ENCODE measurements at regions not wholly inside any gene's neighbourhood (a gene's known extent, or its start where the extent isn't known, plus 50 kb on each side); places are given as distances from the start of the nearest gene placed in this dataset.

GRCh38 chr10:121079226-121079625 is 228.1 kb downstream of the WDR11 start:
- H3K9me3 Mint-ChIP-seq = no peaks in the 10 kb centered on the region
- DNase-seq = no peak
- H3K36me3 Mint-ChIP-seq (ENCODE audit: low read depth) = no peaks in the 10 kb centered on the region
- intact Hi-C loops (cut with micrococcal nuclease) = no loop called here
- no peak overlapping the region for H3K4me3 Mint-ChIP-seq
- H3K4me1 Mint-ChIP-seq = no peaks in the 10 kb centered on the region
- H3K27me3 Mint-ChIP-seq = peaks cover 1% of the 10 kb centered on the region
- no peak overlapping the region for H3K27ac Mint-ChIP-seq

- Mint-ChIP-seq H3K27ac (no peak overlapping the region), H3K4me1 (no peaks in the 10 kb centered on the region), H3K36me3 (ENCODE audit: low read depth) (no peaks in the 10 kb centered on the region), H3K4me3 (no peak overlapping the region), H3K27me3 (peaks cover 1% of the 10 kb centered on the region), H3K9me3 (no peaks in the 10 kb centered on the region)
- DNase-seq = no peak
- intact Hi-C loops (cut with micrococcal nuclease) = no loop called here
Observed at GRCh38 chr10:121080281-121080891, 229.2 kb downstream of the WDR11 start.

- H3K36me3 Mint-ChIP-seq (ENCODE audit: low read depth) = no peaks in the 10 kb centered on the region
- no peaks in the 10 kb centered on the region for H3K4me1 Mint-ChIP-seq
- no peaks in the 10 kb centered on the region for H3K9me3 Mint-ChIP-seq
- H3K27ac Mint-ChIP-seq = no peak overlapping the region
- peaks cover 1% of the 10 kb centered on the region for H3K27me3 Mint-ChIP-seq
- intact Hi-C loops (cut with micrococcal nuclease) = no loop called here
- DNase-seq = no peak
- no peak overlapping the region for H3K4me3 Mint-ChIP-seq
Observed at GRCh38 chr10:121081306-121081705, 230.1 kb downstream of the WDR11 start.

- no peaks in the 10 kb centered on the region for H3K4me1 Mint-ChIP-seq
- H3K27me3 Mint-ChIP-seq = peaks cover 1% of the 10 kb centered on the region
- H3K27ac Mint-ChIP-seq = no peak overlapping the region
- intact Hi-C loops (cut with micrococcal nuclease) = no loop called here
- H3K36me3 Mint-ChIP-seq (ENCODE audit: low read depth) = no peaks in the 10 kb centered on the region
- no peak for DNase-seq
- no peak overlapping the region for H3K4me3 Mint-ChIP-seq
- H3K9me3 Mint-ChIP-seq = peaks cover 4% of the 10 kb centered on the region
Observed at GRCh38 chr10:121082984-121083383, 231.8 kb downstream of the WDR11 start.

GRCh38 chr10:121084016-121084674 is 233.0 kb downstream of the WDR11 start:
- H3K27me3 Mint-ChIP-seq = peaks cover 1% of the 10 kb centered on the region
- no peaks in the 10 kb centered on the region for H3K4me1 Mint-ChIP-seq
- H3K36me3 Mint-ChIP-seq (ENCODE audit: low read depth) = no peaks in the 10 kb centered on the region
- no peak for DNase-seq
- H3K4me3 Mint-ChIP-seq = no peak overlapping the region
- peaks cover 4% of the 10 kb centered on the region for H3K9me3 Mint-ChIP-seq
- intact Hi-C loops (cut with micrococcal nuclease) = no loop called here
- no peak overlapping the region for H3K27ac Mint-ChIP-seq

GRCh38 chr10:121084675-121085070 is 233.5 kb downstream of the WDR11 start:
- Mint-ChIP-seq H3K36me3 (ENCODE audit: low read depth) (no peaks in the 10 kb centered on the region), H3K27ac (no peak overlapping the region)

GRCh38 chr10:121085367-121085766 is 234.2 kb downstream of the WDR11 start:
- Mint-ChIP-seq H3K4me1 (no peaks in the 10 kb centered on the region), H3K9me3 (peaks cover 4% of the 10 kb centered on the region), H3K27ac (no peak overlapping the region), H3K36me3 (ENCODE audit: low read depth) (no peaks in the 10 kb centered on the region), H3K27me3 (peaks cover 1% of the 10 kb centered on the region), H3K4me3 (no peak overlapping the region)
- intact Hi-C loops (cut with micrococcal nuclease) = no loop called here
- no peak for DNase-seq

More at GRCh38 chr10:121084675-121085070, 233.5 kb downstream of the WDR11 start:
- Mint-ChIP-seq H3K9me3 (peaks cover 4% of the 10 kb centered on the region), H3K4me1 (no peaks in the 10 kb centered on the region), H3K27me3 (peaks cover 1% of the 10 kb centered on the region), H3K4me3 (no peak overlapping the region)
- intact Hi-C loops (cut with micrococcal nuclease) = no loop called here
- DNase-seq = no peak

GRCh38 chr10:121087129-121087528 is 236.0 kb downstream of the WDR11 start:
- no peak overlapping the region for H3K27ac Mint-ChIP-seq
- DNase-seq = no peak
- intact Hi-C loops (cut with micrococcal nuclease) = no loop called here
- no peak overlapping the region for H3K4me3 Mint-ChIP-seq
- no peaks in the 10 kb centered on the region for H3K4me1 Mint-ChIP-seq
- H3K9me3 Mint-ChIP-seq = peaks cover 4% of the 10 kb centered on the region
- H3K36me3 Mint-ChIP-seq (ENCODE audit: low read depth) = no peaks in the 10 kb centered on the region
- H3K27me3 Mint-ChIP-seq = peaks cover 1% of the 10 kb centered on the region

- H3K4me3 Mint-ChIP-seq = no peak overlapping the region
- no peaks in the 10 kb centered on the region for H3K4me1 Mint-ChIP-seq
- no peak for DNase-seq
- no peaks in the 10 kb centered on the region for H3K36me3 Mint-ChIP-seq (ENCODE audit: low read depth)
- H3K27ac Mint-ChIP-seq = no peak overlapping the region
- H3K9me3 Mint-ChIP-seq = peaks cover 4% of the 10 kb centered on the region
- no peaks in the 10 kb centered on the region for H3K27me3 Mint-ChIP-seq
- intact Hi-C loops (cut with micrococcal nuclease) = no loop called here
Observed at GRCh38 chr10:121087688-121088087, 236.5 kb downstream of the WDR11 start.

GRCh38 chr10:121088524-121088923 is 237.4 kb downstream of the WDR11 start:
- intact Hi-C loops (cut with micrococcal nuclease) = no loop called here

GRCh38 chr10:121089434-121089833 is 238.3 kb downstream of the WDR11 start:
- intact Hi-C loops (cut with micrococcal nuclease) = no loop called here
- Mint-ChIP-seq H3K4me3 (no peak overlapping the region), H3K27me3 (no peaks in the 10 kb centered on the region), H3K27ac (no peak overlapping the region), H3K4me1 (no peaks in the 10 kb centered on the region), H3K9me3 (peaks cover 4% of the 10 kb centered on the region), H3K36me3 (ENCODE audit: low read depth) (no peaks in the 10 kb centered on the region)
- DNase-seq = no peak

More at GRCh38 chr10:121088524-121088923, 237.4 kb downstream of the WDR11 start:
- H3K4me1 Mint-ChIP-seq = no peaks in the 10 kb centered on the region
- no peak overlapping the region for H3K4me3 Mint-ChIP-seq
- peaks cover 4% of the 10 kb centered on the region for H3K9me3 Mint-ChIP-seq
- no peak overlapping the region for H3K27ac Mint-ChIP-seq
- DNase-seq = no peak
- no peaks in the 10 kb centered on the region for H3K27me3 Mint-ChIP-seq
- no peaks in the 10 kb centered on the region for H3K36me3 Mint-ChIP-seq (ENCODE audit: low read depth)

GRCh38 chr10:121091961-121092719 is 241.0 kb downstream of the WDR11 start:
- Mint-ChIP-seq H3K27ac (no peak overlapping the region), H3K36me3 (ENCODE audit: low read depth) (no peaks in the 10 kb centered on the region), H3K9me3 (peaks cover 4% of the 10 kb centered on the region), H3K4me3 (no peak overlapping the region), H3K27me3 (no peaks in the 10 kb centered on the region), H3K4me1 (no peaks in the 10 kb centered on the region)
- intact Hi-C loops (cut with micrococcal nuclease) = no loop called here
- no peak for DNase-seq

GRCh38 chr10:121092720-121093095 is 241.5 kb downstream of the WDR11 start:
- intact Hi-C loops (cut with micrococcal nuclease) = no loop called here
- peaks cover under 1% of the 10 kb centered on the region for H3K9me3 Mint-ChIP-seq
- H3K4me1 Mint-ChIP-seq = no peaks in the 10 kb centered on the region
- no peak overlapping the region for H3K4me3 Mint-ChIP-seq
- DNase-seq = no peak
- H3K27me3 Mint-ChIP-seq = no peaks in the 10 kb centered on the region
- no peaks in the 10 kb centered on the region for H3K36me3 Mint-ChIP-seq (ENCODE audit: low read depth)
- no peak overlapping the region for H3K27ac Mint-ChIP-seq

- Mint-ChIP-seq H3K4me1 (no peaks in the 10 kb centered on the region), H3K27ac (no peak overlapping the region), H3K4me3 (no peak overlapping the region), H3K36me3 (ENCODE audit: low read depth) (no peaks in the 10 kb centered on the region), H3K9me3 (no peaks in the 10 kb centered on the region), H3K27me3 (no peaks in the 10 kb centered on the region)
- intact Hi-C loops (cut with micrococcal nuclease) = no loop called here
- no peak for DNase-seq
Observed at GRCh38 chr10:121096617-121097431, 245.7 kb downstream of the WDR11 start.

All from activated CD4-positive, alpha-beta T cell treated with anti-CD3 and anti-CD28 coated beads, Interleukin-2, amount 10 ng/mL, durations not matched to agents 24 days and 14 days (primary cell).